ENCODE measurements at regions not wholly inside any gene's neighbourhood (a gene's known extent, or its start where the extent isn't known, plus 50 kb on each side); places are given as distances from the start of the nearest gene placed in this dataset.

GRCh38 chr16:85291302-85292148, 179.3 kb upstream of the CIBAR2 start:
- Histone ChIP-seq H3K4me3 (no peak overlapping the region), H3K36me3 (ENCODE audit: low read depth, missing control alignments) (no peaks in the 10 kb centered on the region), H3K27me3 (no peaks in the 10 kb centered on the region), H3K4me1 (peaks cover 31% of the 10 kb centered on the region), H3K27ac (peak overlapping the region in 1 of 2 donors; percentile 76), H3K9me3 (no peaks in the 10 kb centered on the region)
- intact Hi-C loops (cut with DNase I; ENCODE audit: low total_unique reads) = no loop called here
- DNase-seq = no peak
- WGBS, 2 donors = 59 to 62% methylated on average over 9 to 26 of the region's 26 CpGs
- no peak for TF ChIP-seq POLR2A (IDR thresholded peaks at IDR 0.05)
- TF ChIP-seq CTCF (IDR thresholded peaks at IDR 0.05) = no peak

GRCh38 chr16:85293458-85293857, 181.2 kb upstream of the CIBAR2 start:
- Histone ChIP-seq H3K4me1 (peaks cover 24% of the 10 kb centered on the region), H3K4me3 (no peak overlapping the region), H3K9me3 (no peaks in the 10 kb centered on the region), H3K36me3 (ENCODE audit: low read depth, missing control alignments) (no peaks in the 10 kb centered on the region), H3K27ac (no peak overlapping the region), H3K27me3 (no peaks in the 10 kb centered on the region)
- 86 to 88% methylated on average over 13 of the region's 13 CpGs for WGBS, 2 donors
- intact Hi-C loops (cut with DNase I; ENCODE audit: low total_unique reads) = no loop called here
- TF ChIP-seq CTCF (IDR thresholded peaks at IDR 0.05) (no peak), POLR2A (IDR thresholded peaks at IDR 0.05) (no peak)
- DNase-seq = no peak

DNA sequence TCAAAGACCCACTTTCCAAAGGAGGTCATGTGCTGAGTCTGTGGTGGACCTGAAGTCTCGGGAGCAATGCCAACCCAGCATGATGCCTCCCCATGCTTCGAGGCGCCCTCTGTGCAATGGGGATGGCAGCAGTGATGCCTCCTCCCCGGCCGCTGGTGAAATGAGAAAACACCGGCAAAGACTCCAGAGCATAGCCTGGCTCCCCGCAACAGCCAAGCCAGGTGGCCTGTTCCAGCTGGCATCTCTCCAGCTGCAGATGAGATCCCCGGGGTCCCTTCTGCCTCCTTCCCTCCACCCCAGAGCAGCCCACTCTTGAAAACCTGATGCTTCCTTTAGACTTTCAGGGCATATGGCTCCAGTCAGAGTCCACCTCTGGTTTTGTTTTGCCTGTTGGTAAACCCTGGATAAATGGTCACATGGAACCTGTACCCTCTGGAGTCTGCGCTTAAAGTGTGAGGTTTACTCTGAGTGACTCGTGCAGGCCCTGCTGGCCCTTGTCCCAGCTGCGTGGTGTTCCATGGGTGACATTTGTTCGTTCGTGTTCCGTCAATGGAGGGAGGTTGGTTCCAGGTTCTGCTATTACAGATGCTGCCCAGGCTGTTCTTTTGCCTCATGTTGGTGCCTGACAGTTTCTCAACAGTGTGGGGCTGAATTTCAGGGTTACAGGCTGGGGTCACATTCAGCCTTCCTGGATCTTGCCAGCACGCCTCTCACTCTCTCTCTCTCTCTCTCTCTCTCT, 181.8 kb upstream of the CIBAR2 start:
- WGBS, 2 donors = 66 to 68% methylated on average over 13 to 15 of the region's 15 CpGs
- Histone ChIP-seq H3K27me3 (no peaks in the 10 kb centered on the region), H3K27ac (no peak overlapping the region), H3K4me1 (peaks cover 24% of the 10 kb centered on the region), H3K36me3 (ENCODE audit: low read depth, missing control alignments) (no peaks in the 10 kb centered on the region), H3K9me3 (no peaks in the 10 kb centered on the region), H3K4me3 (no peak overlapping the region)
- intact Hi-C loops (cut with DNase I; ENCODE audit: low total_unique reads) = no loop called here
- TF ChIP-seq POLR2A (IDR thresholded peaks at IDR 0.05) (no peak), CTCF (IDR thresholded peaks at IDR 0.05) (no peak)
- DNase-seq = no peak

DNA sequence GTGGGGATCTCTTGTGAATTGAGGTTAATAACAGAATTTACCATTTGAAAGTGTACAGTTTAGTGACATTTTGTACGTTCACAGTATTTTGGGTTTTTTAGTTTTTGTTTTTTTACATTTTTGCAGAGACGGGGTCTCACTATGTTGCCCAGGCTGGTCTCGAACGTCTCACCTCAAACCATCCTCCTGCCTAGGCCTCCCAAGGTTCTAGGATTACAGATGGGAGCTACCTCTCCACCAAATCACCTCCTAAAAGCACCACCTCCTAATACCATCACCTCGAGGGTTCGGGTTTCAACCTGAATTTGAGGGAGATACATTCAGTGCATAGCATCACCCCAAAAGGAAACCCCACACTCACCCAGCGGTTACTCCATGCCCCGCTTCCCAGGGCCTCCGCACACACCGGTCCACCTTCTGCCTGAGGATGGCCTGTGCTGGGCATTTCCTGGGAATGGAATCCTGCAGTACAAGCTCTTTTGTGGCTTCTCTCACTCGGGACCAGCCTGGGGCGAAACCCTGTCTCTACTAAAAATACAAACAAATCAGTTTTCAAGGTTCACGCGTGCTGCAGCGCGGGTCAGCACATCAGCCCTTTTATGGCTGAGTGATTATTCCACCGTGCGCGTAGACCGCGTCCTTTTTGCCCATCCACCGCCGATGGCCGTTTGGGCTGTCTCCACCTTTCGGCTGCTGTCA, 182.7 kb upstream of the CIBAR2 start:
- TF ChIP-seq CTCF (IDR thresholded peaks at IDR 0.05) (no peak), POLR2A (IDR thresholded peaks at IDR 0.05) (no peak)
- Histone ChIP-seq H3K9me3 (no peaks in the 10 kb centered on the region), H3K27me3 (no peaks in the 10 kb centered on the region), H3K4me3 (no peak overlapping the region), H3K36me3 (ENCODE audit: low read depth, missing control alignments) (no peaks in the 10 kb centered on the region), H3K4me1 (peaks cover 24% of the 10 kb centered on the region), H3K27ac (no peak overlapping the region)
- DNase-seq = no peak
- intact Hi-C loops (cut with DNase I; ENCODE audit: low total_unique reads) = no loop called here
- WGBS, 2 donors = 91 to 93% methylated on average over 25 of the region's 25 CpGs
